Activated CD4-positive, alpha-beta memory T cell treated with anti-CD3 and anti-CD28 coated beads for 36 hours (primary cell): ENCODE measurements at regions not wholly inside any gene's neighbourhood (a gene's known extent, or its start where the extent isn't known, plus 50 kb on each side); places are given as distances from the start of the nearest gene placed in this dataset.

Experiments used
- CTCF ChIA-PET: fragments of 350-600 bp; sonication (Branson Sonifier 250); formaldehyde crosslinking; loops from one replicate; lab custom pipeline; 2021; ENCODE audit warnings: antibody characterized with exemption, inconsistent platforms; lab: Charles Lee
- POLR2A ChIA-PET: fragments of 350-600 bp; sonication (Branson Sonifier 250); formaldehyde crosslinking; loops from one replicate; lab custom pipeline; 2021; ENCODE audit warnings: antibody characterized with exemption; lab: Charles Lee
- DNase-seq: peaks from one replicate; pipeline ENCODE4 v3.0.0-alpha.2; 2020
- H3K27ac Mint-ChIP-seq: one replicate; pipeline ENCODE4 v1.8.0; 2021; ENCODE audit warnings: mixed read lengths
- H3K27me3 Mint-ChIP-seq: one replicate; pipeline ENCODE4 v1.8.0; 2021; ENCODE audit warnings: mixed read lengths
- H3K36me3 Mint-ChIP-seq: one replicate; pipeline ENCODE4 v1.8.0; 2021; ENCODE audit warnings: mixed read lengths
- H3K4me1 Mint-ChIP-seq: one replicate; pipeline ENCODE4 v1.8.0; 2021; ENCODE audit warnings: low read depth, mixed read lengths
- H3K4me3 Mint-ChIP-seq: one replicate; pipeline ENCODE4 v1.8.0; 2021; ENCODE audit warnings: mild to moderate bottlenecking, mixed read lengths
- H3K9me3 Mint-ChIP-seq: one replicate; pipeline ENCODE4 v1.8.0; 2021; ENCODE audit warnings: mixed read lengths
- intact Hi-C: fragments of 100-400 bp; cut with micrococcal nuclease; formaldehyde crosslinking; loops from one replicate; pipeline ENCODE4 v1.15.1; 2023

DNA sequence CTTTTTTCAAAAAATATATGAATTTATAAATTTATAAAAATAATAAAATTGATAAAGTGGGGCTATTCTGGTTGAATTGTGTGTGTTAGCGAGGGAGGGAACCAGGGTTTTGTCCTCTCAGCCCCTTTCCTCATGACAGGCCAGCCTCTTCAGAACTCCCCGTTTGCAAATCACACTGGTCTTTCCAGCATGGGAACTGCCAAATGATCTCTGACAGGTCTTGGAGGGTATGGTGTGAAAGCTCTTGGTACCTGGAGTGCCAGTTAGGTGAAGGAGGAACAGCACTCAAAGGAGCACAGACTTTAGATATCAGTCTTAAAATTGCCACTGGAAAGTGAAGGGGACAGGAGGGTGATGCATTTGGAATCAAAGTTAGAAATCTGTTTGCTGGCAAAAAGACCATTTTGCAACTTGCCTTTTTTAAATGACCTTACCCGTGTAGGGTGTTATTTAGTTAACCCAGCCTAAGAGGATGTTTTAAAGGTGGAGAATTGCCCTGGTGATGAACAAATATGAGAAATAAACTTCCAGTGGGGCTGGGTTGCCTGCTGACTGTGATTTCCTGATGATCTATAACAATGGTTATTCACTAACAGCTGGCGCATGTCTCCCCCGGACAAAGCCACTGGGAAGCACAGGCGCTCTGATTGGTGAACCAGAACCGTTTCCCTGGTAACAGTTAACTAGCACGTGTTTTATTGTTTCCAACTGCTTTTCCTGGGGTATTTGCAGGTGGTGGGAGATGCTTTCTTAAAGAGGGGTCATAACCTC is 85.3 kb upstream of the EFEMP1 start:
- Mint-ChIP-seq H3K9me3 (no peaks in the 10 kb centered on the region), H3K4me3 (no peak overlapping the region), H3K27ac (no peak overlapping the region), H3K27me3 (no peaks in the 10 kb centered on the region), H3K4me1 (no peaks in the 10 kb centered on the region), H3K36me3 (no peaks in the 10 kb centered on the region)
- POLR2A ChIA-PET = no interaction called here
- intact Hi-C loops = no loop called here
- no peak for DNase-seq
- CTCF ChIA-PET = no interaction called here

DNA sequence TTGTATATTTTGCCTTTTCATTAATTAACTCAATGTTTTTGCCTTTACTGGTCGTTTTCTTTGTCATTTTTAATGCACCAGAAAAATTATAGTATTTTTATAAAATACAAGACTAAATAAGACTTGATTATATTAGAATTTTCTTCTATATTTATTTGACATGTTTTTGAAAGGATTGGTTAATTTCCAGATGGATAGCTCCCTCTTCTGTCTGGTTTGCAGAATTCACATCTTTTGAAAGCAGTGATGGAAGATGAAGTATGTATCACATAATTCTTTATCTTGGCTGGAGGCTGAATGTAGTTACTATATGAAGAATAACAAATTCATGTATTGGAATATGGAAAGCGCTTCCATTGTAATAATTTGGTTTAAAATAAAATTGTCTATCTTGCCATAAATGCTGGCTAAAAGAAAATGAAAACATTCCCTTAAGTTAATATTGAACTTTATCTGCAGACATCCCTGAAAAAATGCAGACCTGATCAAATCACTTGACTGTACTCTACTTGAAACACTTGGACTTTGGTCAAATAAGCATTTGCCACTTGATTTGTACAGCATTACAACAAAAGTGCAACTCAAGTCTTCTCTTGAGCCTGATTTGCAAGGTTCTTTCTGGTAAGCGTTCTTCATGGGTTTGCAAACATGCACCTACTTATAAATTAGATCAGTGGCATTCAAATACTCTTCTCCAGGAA is 86.3 kb upstream of the EFEMP1 start:
- Mint-ChIP-seq H3K9me3 (no peaks in the 10 kb centered on the region), H3K4me1 (no peaks in the 10 kb centered on the region), H3K36me3 (no peaks in the 10 kb centered on the region), H3K4me3 (no peak overlapping the region), H3K27ac (no peak overlapping the region), H3K27me3 (no peaks in the 10 kb centered on the region)
- no peak for DNase-seq
- CTCF ChIA-PET = no interaction called here
- intact Hi-C loops = no loop called here
- POLR2A ChIA-PET = no interaction called here

- no peaks in the 10 kb centered on the region for H3K27me3 Mint-ChIP-seq
- ChIA-PET POLR2A (no interaction called here), CTCF (no interaction called here)
- intact Hi-C loops = no loop called here
- H3K9me3 Mint-ChIP-seq = no peaks in the 10 kb centered on the region
- H3K27ac Mint-ChIP-seq = no peak overlapping the region
- no peaks in the 10 kb centered on the region for H3K4me1 Mint-ChIP-seq
- no peaks in the 10 kb centered on the region for H3K36me3 Mint-ChIP-seq
- H3K4me3 Mint-ChIP-seq = no peak overlapping the region
- no peak for DNase-seq
Observed at GRCh38 chr2:56011624-56012023, 88.0 kb upstream of the EFEMP1 start.

DNA sequence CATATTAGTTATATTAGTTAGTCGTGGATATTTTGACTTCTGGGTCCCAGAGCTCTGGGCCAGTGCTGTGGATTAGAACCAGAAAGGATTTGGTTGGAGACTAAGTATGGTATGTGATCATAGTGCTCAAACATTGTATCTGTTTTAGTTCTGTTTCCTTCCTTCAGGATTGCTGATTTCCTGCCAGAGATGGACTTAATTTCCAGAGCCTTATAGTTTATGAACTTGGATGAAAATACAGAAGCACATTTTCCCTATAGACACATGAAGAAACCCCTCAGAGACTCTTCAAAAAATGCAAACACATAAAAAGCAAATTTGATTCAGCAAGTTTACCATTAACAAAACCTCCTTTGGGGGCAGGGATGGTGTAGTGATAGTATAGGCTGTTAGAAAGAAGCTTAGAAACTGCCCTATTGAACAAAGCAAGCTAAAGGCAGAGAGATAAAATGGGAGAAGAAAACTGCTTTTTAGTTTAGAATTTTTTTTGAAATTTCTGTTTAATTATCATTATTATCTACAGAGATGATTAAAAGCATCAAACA is 88.7 kb upstream of the EFEMP1 start:
- no peaks in the 10 kb centered on the region for H3K4me1 Mint-ChIP-seq
- CTCF ChIA-PET = no interaction called here
- H3K36me3 Mint-ChIP-seq = no peaks in the 10 kb centered on the region
- no peak for DNase-seq
- POLR2A ChIA-PET = no interaction called here
- H3K27me3 Mint-ChIP-seq = no peaks in the 10 kb centered on the region
- no peaks in the 10 kb centered on the region for H3K9me3 Mint-ChIP-seq
- no peak overlapping the region for H3K27ac Mint-ChIP-seq
- intact Hi-C loops = no loop called here
- no peak overlapping the region for H3K4me3 Mint-ChIP-seq

GRCh38 chr2:56013475-56013874 is 89.9 kb upstream of the EFEMP1 start:
- Mint-ChIP-seq H3K27me3 (no peaks in the 10 kb centered on the region), H3K9me3 (no peaks in the 10 kb centered on the region), H3K4me1 (no peaks in the 10 kb centered on the region), H3K27ac (no peak overlapping the region), H3K4me3 (no peak overlapping the region), H3K36me3 (no peaks in the 10 kb centered on the region)
- CTCF ChIA-PET = no interaction called here
- intact Hi-C loops = no loop called here
- DNase-seq = no peak
- POLR2A ChIA-PET = no interaction called here

GRCh38 chr2:56014046-56014730 is 90.6 kb upstream of the EFEMP1 start:
- Mint-ChIP-seq H3K36me3 (no peaks in the 10 kb centered on the region), H3K4me1 (no peaks in the 10 kb centered on the region), H3K9me3 (no peaks in the 10 kb centered on the region), H3K27ac (no peak overlapping the region), H3K27me3 (no peaks in the 10 kb centered on the region), H3K4me3 (no peak overlapping the region)
- DNase-seq = no peak
- intact Hi-C loops = no loop called here
- POLR2A ChIA-PET = no interaction called here
- CTCF ChIA-PET = interaction anchor here (0.6 kb wide), 1 partner anchor 246 kb away, joined by 3 read pairs; no protein-coding TSS in a partner anchor

GRCh38 chr2:56015711-56016115 is 92.1 kb upstream of the EFEMP1 start:
- Mint-ChIP-seq H3K4me3 (no peak overlapping the region), H3K9me3 (no peaks in the 10 kb centered on the region), H3K4me1 (no peaks in the 10 kb centered on the region), H3K27ac (no peak overlapping the region), H3K36me3 (no peaks in the 10 kb centered on the region), H3K27me3 (no peaks in the 10 kb centered on the region)
- POLR2A ChIA-PET = no interaction called here
- intact Hi-C loops = no loop called here
- DNase-seq = no peak
- CTCF ChIA-PET = no interaction called here

DNA sequence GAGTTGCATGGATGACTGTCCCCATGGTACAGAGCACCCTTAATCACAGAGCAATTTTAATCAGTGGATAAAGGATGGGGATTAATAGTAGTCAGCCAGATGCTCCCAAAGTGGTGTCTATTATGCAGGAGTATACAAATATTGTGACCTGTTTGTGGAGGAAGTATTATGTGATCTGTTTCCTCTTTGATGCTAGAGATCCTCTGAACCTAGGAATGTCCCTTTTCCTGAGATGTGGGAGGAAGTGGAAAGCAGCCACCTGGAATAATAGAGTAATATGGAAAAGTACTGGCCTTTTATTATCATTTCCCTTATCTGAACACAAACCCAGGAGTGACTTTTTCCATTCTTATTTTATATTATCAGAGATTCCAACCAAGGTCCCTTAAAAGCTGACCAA is 94.2 kb upstream of the EFEMP1 start:
- DNase-seq = no peak
- no peaks in the 10 kb centered on the region for H3K36me3 Mint-ChIP-seq
- ChIA-PET CTCF (no interaction called here), POLR2A (no interaction called here)
- intact Hi-C loops = no loop called here
- H3K4me1 Mint-ChIP-seq = no peaks in the 10 kb centered on the region
- H3K27ac Mint-ChIP-seq = no peak overlapping the region
- H3K4me3 Mint-ChIP-seq = no peak overlapping the region
- H3K9me3 Mint-ChIP-seq = no peaks in the 10 kb centered on the region
- H3K27me3 Mint-ChIP-seq = no peaks in the 10 kb centered on the region

- no peak overlapping the region for H3K4me3 Mint-ChIP-seq
- no peak overlapping the region for H3K27ac Mint-ChIP-seq
- no peak for DNase-seq
- H3K4me1 Mint-ChIP-seq = no peaks in the 10 kb centered on the region
- POLR2A ChIA-PET = no interaction called here
- CTCF ChIA-PET = no interaction called here
- no peaks in the 10 kb centered on the region for H3K36me3 Mint-ChIP-seq
- H3K27me3 Mint-ChIP-seq = no peaks in the 10 kb centered on the region
- intact Hi-C loops = no loop called here
- no peaks in the 10 kb centered on the region for H3K9me3 Mint-ChIP-seq
Observed at GRCh38 chr2:56018267-56018666, 94.7 kb upstream of the EFEMP1 start.

GRCh38 chr2:56021136-56021474 is 97.5 kb upstream of the EFEMP1 start:
- ChIA-PET CTCF (no interaction called here), POLR2A (no interaction called here)
- no peak for DNase-seq
- Mint-ChIP-seq H3K4me3 (no peak overlapping the region), H3K27me3 (no peaks in the 10 kb centered on the region), H3K27ac (no peak overlapping the region), H3K9me3 (no peaks in the 10 kb centered on the region), H3K4me1 (no peaks in the 10 kb centered on the region), H3K36me3 (no peaks in the 10 kb centered on the region)
- intact Hi-C loops = no loop called here

DNA sequence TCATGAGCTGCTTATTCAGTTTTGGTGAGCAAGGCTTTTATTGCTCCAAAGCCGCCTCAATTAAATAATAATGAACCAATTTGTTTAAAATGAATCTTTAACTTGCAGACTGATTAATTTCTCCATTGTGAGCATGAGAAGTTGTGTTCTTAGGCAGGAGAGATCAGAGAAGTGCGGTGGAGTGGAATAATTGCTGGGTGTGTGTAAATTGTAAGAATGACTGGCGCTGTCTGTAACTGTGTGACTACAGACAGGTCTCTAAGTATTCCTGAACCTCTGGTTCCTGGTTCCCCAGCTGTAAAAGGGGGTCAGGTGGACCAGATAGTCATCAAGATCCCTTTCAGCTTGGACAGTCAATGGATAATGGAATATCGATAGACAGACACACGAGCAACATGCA is 98.0 kb upstream of the EFEMP1 start:
- no peak overlapping the region for H3K4me3 Mint-ChIP-seq
- DNase-seq = no peak
- POLR2A ChIA-PET = no interaction called here
- H3K9me3 Mint-ChIP-seq = no peaks in the 10 kb centered on the region
- H3K27me3 Mint-ChIP-seq = no peaks in the 10 kb centered on the region
- no peak overlapping the region for H3K27ac Mint-ChIP-seq
- intact Hi-C loops = no loop called here
- no peaks in the 10 kb centered on the region for H3K36me3 Mint-ChIP-seq
- CTCF ChIA-PET = no interaction called here
- no peaks in the 10 kb centered on the region for H3K4me1 Mint-ChIP-seq

- Mint-ChIP-seq H3K4me3 (no peak overlapping the region), H3K9me3 (no peaks in the 10 kb centered on the region), H3K36me3 (no peaks in the 10 kb centered on the region), H3K27ac (no peak overlapping the region), H3K27me3 (no peaks in the 10 kb centered on the region), H3K4me1 (no peaks in the 10 kb centered on the region)
- DNase-seq = no peak
- intact Hi-C loops = no loop called here
- ChIA-PET POLR2A (no interaction called here), CTCF (no interaction called here)
Observed at GRCh38 chr2:56025469-56026193, 102.0 kb upstream of the EFEMP1 start.
